AG09319 (cell line): ENCODE measurements at regions not wholly inside any gene's neighbourhood (a gene's known extent, or its start where the extent isn't known, plus 50 kb on each side); places are given as distances from the start of the nearest gene placed in this dataset.

Experiments
- DNase-seq: peaks from one replicate; pipeline ENCODE4 v3.0.0-alpha.2; 2010; ENCODE audit warnings: low read depth; ENCODE audit errors: extremely low read depth
- TF ChIP-seq, protein P1 (sequence below): IDR thresholded peaks from 2 replicates; pipeline ENCODE4 v1.5.1; 2011; ENCODE audit warnings: low read depth, mild to moderate bottlenecking, inconsistent platforms, low read length, moderate library complexity

GRCh38 chr17:70929226-70929625, 759.9 kb downstream of the KCNJ2 start:
- DNase-seq = no peak
- TF ChIP-seq, protein P1, sequence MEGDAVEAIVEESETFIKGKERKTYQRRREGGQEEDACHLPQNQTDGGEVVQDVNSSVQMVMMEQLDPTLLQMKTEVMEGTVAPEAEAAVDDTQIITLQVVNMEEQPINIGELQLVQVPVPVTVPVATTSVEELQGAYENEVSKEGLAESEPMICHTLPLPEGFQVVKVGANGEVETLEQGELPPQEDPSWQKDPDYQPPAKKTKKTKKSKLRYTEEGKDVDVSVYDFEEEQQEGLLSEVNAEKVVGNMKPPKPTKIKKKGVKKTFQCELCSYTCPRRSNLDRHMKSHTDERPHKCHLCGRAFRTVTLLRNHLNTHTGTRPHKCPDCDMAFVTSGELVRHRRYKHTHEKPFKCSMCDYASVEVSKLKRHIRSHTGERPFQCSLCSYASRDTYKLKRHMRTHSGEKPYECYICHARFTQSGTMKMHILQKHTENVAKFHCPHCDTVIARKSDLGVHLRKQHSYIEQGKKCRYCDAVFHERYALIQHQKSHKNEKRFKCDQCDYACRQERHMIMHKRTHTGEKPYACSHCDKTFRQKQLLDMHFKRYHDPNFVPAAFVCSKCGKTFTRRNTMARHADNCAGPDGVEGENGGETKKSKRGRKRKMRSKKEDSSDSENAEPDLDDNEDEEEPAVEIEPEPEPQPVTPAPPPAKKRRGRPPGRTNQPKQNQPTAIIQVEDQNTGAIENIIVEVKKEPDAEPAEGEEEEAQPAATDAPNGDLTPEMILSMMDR = no peak

DNA sequence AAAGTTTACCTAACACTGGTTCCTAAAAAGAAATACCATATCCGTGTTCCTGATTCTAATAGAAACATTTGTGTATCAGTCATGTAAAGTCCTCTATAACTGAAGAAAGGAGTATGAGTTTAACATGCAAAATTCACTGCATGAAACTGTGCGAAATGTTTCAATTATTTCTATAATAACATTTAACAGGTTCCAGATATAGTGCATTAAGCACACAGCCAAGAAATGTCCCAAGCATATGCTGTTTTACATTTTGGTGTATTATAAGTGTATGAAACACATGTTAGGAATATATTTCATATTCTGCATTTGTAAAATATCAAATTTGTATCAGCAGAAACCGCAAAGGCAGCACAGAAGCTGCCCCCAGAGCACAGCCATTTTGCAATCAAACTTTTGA, 764.9 kb downstream of the KCNJ2 start:
- TF ChIP-seq, protein P1 = no peak
- DNase-seq = no peak

GRCh38 chr17:70934835-70935234, 765.5 kb downstream of the KCNJ2 start:
- DNase-seq = no peak
- TF ChIP-seq, protein P1 = no peak

GRCh38 chr17:70936724-70937123, 767.4 kb downstream of the KCNJ2 start:
- TF ChIP-seq, protein P1 = no peak
- DNase-seq = no peak

- DNase-seq = no peak
- TF ChIP-seq, protein P1 = no peak
Observed at GRCh38 chr17:70938336-70938735, 769.0 kb downstream of the KCNJ2 start.

DNA sequence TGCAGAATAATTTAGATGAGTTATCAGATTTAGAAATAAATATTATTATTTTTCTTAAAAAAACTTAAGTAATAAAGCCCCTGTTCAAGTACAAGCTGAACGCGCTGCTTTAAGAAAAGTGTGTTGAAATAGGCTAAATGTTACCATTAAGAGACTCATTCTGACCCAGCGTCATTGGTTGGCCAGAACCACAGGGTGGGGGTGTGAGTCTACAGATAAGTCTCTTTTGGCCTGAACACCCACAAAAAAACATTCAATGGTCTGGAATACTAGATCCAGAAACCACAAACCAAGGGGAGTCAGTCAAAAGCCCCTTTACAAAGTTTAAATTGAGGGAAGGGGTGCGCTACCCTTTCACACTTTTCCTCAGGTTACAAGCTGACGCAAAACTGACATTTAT, 776.1 kb downstream of the KCNJ2 start:
- no peak for DNase-seq
- TF ChIP-seq, protein P1 = no peak

- TF ChIP-seq, protein P1 = no peak
- DNase-seq = no peak
Observed at GRCh38 chr17:70947215-70947614, 777.9 kb downstream of the KCNJ2 start.
